ENCODE measurements at regions not wholly inside any gene's neighbourhood (a gene's known extent, or its start where the extent isn't known, plus 50 kb on each side); places are given as distances from the start of the nearest gene placed in this dataset.

DNA sequence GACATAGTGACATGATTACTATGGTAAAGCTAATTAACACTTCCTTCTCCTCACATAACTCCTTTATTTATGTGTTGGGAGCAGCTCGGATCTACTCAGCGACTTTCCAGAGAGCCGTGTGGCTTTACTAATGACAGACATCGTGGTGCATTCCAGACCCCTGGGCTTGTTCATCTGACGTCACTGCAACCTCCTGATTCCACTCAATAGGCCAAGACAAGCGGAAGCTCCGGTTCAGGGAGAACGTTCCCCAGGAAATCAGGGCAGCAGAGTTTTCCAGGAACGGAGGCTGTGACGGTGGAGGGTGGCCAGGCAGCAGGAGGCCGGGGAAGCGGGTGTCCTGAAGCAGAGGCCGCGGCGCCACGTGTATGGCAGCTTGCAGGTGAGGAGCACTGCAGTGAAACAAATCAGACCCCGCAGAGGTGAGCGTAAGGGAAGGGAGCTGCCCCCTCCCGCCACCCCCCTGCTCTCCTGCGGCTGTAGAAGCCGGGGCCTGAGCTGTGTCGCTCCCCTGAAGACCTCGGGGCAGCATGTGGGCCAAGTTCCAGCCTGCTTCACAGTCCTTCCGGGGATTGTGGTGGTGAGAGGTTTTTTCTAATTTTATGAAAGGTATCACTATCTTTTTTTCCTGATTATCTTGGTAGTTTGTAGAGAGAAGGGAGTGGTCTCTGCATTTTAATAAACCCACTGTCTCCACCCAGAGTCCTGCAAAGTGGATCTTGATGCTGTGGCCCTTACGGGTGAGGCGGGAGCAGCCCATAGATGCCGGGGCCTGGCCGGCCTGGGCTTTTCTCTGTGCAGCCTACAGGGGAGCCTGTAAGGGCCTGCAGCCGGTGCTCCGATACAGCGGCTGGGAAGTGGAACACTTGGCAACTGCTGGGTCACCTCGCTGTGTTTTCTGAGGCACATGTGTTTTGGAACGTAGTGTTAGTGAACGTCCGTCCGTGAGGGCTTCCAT, 220.4 kb upstream of the IRX4 start:
- H3K27ac ChIP-seq = no peak overlapping the region
- TF ChIP-seq ZFX (IDR thresholded peaks at IDR 0.05; ENCODE audit: borderline replicate concordance) = no peak
- TF ChIP-seq, protein P1, sequence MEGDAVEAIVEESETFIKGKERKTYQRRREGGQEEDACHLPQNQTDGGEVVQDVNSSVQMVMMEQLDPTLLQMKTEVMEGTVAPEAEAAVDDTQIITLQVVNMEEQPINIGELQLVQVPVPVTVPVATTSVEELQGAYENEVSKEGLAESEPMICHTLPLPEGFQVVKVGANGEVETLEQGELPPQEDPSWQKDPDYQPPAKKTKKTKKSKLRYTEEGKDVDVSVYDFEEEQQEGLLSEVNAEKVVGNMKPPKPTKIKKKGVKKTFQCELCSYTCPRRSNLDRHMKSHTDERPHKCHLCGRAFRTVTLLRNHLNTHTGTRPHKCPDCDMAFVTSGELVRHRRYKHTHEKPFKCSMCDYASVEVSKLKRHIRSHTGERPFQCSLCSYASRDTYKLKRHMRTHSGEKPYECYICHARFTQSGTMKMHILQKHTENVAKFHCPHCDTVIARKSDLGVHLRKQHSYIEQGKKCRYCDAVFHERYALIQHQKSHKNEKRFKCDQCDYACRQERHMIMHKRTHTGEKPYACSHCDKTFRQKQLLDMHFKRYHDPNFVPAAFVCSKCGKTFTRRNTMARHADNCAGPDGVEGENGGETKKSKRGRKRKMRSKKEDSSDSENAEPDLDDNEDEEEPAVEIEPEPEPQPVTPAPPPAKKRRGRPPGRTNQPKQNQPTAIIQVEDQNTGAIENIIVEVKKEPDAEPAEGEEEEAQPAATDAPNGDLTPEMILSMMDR (IDR thresholded peaks at IDR 0.05) = no peak

DNA sequence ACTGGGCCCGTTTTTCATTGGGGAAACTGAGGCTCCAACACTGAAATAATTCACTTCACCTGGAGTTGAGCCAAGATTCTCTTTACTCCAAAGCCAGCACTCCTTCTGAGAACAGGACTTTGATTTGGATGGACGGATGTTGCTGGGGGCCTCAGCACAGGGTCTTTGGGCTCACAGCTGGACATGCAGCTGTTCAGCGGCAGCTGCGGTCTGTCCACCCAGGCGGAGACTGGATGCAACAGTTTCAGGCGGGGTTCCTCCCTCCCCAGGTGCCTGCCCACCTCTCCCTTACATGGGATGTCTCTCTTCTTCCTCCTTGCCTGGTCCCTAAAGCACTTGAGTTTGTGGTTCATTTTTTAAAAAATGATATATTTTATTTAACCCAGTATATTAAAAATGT, 219.0 kb upstream of the IRX4 start:
- no peak overlapping the region for H3K27ac ChIP-seq
- no peak for TF ChIP-seq ZFX (IDR thresholded peaks at IDR 0.05; ENCODE audit: borderline replicate concordance)
- TF ChIP-seq, protein P1 (IDR thresholded peaks at IDR 0.05) = no peak

GRCh38 chr5:2096887-2097505, 214.3 kb upstream of the IRX4 start:
- H3K27ac ChIP-seq = no peak overlapping the region
- no peak for TF ChIP-seq ZFX (IDR thresholded peaks at IDR 0.05; ENCODE audit: borderline replicate concordance)
- TF ChIP-seq, protein P1 (IDR thresholded peaks at IDR 0.05) = no peak

GRCh38 chr5:2095011-2095410, 212.3 kb upstream of the IRX4 start:
- no peak overlapping the region for H3K27ac ChIP-seq
- TF ChIP-seq, protein P1 (IDR thresholded peaks at IDR 0.05) = no peak
- TF ChIP-seq ZFX (IDR thresholded peaks at IDR 0.05; ENCODE audit: borderline replicate concordance) = no peak

DNA sequence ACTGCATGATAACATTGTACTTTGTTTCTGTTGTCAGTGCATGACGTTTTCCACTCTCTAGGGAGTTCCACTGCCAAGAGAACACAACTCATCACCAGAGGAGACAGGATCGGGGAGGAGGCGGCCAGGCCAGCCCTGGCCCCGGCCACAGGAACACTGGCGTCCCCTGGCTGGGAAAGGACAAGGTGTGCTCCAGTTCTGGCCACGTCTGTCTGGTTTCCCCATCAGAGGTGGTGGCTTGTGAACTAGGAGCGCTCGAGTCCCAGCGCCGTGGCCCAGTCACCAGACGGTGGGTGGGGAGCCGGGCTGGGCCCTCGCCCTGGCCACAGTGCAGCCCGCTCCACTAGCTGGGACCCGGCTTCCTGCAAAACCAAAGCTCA, 211.9 kb upstream of the IRX4 start:
- TF ChIP-seq ZFX (IDR thresholded peaks at IDR 0.05; ENCODE audit: borderline replicate concordance) = no peak
- TF ChIP-seq, protein P1 (IDR thresholded peaks at IDR 0.05) = no peak
- no peak overlapping the region for H3K27ac ChIP-seq

DNA sequence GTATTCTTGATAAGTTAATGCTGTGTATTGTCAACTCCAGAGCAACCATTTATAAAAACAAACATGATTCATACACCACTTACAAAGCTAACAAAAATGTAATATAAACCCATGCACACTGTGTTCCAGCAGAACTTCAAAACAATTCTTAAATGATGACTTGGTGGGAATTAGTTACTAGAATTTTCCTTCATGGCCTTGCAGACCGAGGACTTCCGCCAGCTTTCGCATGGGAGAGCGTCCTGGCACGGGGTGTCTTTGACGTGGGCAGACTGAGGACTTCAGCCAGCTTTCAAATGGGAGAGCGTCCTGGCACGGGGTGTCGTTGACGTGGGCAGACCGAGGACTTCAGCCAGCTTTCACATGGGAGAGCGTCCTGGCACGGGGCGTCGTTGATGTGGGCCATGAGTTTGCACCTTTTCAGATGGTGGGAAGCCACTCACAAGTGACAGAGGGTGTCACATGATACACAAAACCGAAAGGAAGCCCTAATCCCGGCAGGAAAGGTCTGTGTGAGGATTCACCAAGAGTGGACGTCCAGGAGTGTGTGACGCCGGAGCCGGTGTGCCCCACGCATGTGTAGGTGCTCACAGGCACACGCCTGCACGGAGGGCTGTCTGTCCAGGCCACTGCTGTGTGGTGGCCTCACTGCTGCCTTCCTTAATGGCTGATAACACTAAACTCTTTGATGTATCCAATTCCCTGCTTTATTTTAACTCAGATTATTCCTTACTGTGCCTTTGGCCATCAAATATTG, 211.3 kb upstream of the IRX4 start:
- H3K27ac ChIP-seq = no peak overlapping the region
- TF ChIP-seq ZFX (IDR thresholded peaks at IDR 0.05; ENCODE audit: borderline replicate concordance) = no peak
- TF ChIP-seq, protein P1 (IDR thresholded peaks at IDR 0.05) = no peak
